HL-60 (cell line): ENCODE measurements at regions not wholly inside any gene's neighbourhood (a gene's known extent, or its start where the extent isn't known, plus 50 kb on each side); places are given as distances from the start of the nearest gene placed in this dataset.

ENCODE experiments used
- CTCF ChIP-seq: IDR thresholded peaks from one replicate; pipeline ENCODE4 v1.5.1; 2011; ENCODE audit warnings: low read length, control low read depth, inconsistent platforms; ENCODE audit not compliant: insufficient read depth
- POLR2AphosphoS5 ChIP-seq: IDR thresholded peaks from 2 replicates; pipeline ENCODE4 v1.6.1; 2012; ENCODE audit warnings: low read depth

- TF ChIP-seq POLR2AphosphoS5 (no peak), CTCF (no peak)
These were observed 364.8 kb upstream of the SORCS1 start for GRCh38 chr10:107529350-107529749.
